ENCODE measurements at regions not wholly inside any gene's neighbourhood (a gene's known extent, or its start where the extent isn't known, plus 50 kb on each side); places are given as distances from the start of the nearest gene placed in this dataset.

DNA sequence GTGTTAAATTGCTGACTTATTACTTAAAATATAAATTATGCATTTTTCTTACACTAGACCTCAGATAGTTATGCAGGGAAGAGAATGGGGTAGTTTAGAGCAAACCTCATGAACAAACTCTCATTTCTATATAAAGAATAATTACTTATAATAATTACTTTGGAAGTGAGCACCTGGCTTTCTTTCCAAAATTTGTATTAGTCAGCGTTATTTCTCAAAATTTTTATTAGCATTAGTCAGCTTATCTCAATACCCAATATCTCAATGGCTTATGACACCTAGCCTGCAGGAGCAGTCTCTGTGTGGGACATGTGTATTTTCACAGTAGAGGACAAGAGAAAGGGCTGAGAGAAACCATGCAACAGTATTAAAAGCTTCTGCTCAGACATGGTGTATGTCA lies 849.2 kb upstream of the HS3ST5 start:
- Histone ChIP-seq H3K36me3 (ENCODE audit: control insufficient read depth in 1 of 2, insufficient read depth in 2 of 2, low read length in 2 of 2) (no peaks in the 10 kb centered on the region), H2AFZ (ENCODE audit: low read depth, low read length, poor library complexity, severe bottlenecking) (no peak overlapping the region), H3K27me3 (ENCODE audit: insufficient read depth, low read length) (no peaks in the 10 kb centered on the region), H3K27ac (ENCODE audit: low read depth, low read length) (no peak overlapping the region), H3K79me2 (ENCODE audit: insufficient read depth, low read length) (no peaks in the 10 kb centered on the region), H3K9ac (ENCODE audit: low read length) (no peak overlapping the region), H3K9me2 (ENCODE audit: insufficient read depth) (no peaks in the 10 kb centered on the region), H3K4me1 (ENCODE audit: control insufficient read depth in 1 of 2, insufficient read depth in 2 of 2, low read length in 2 of 2) (no peaks in the 10 kb centered on the region), H3K4me3 (replicated peaks in 1 of 2; ENCODE audit: low read depth in 1 of 2, low read length in 2 of 2) (no peak overlapping the region), H3K4me2 (ENCODE audit: low read length) (no peak overlapping the region), H4K20me1 (ENCODE audit: insufficient read depth) (no peaks in the 10 kb centered on the region), H3K9me3 (ENCODE audit: control insufficient read depth in 1 of 2, insufficient read depth in 1 of 2, low read depth in 1 of 2, low read length in 2 of 2) (no peaks in the 10 kb centered on the region)
- DNase-seq (ENCODE audit: low read depth, low spot score) (no peak), ATAC-seq (no peak)
- ChIA-PET POLR2A (no interaction called here), RAD21 (ENCODE audit: low non-redundant PET in 1 of 2, low total read pairs in 2 of 2, uncharacterized antibody in 2 of 2, unreplicated experiment in 2 of 2) (no interaction called here), CTCF (no interaction called here)
- no TSS peak for BruUV-seq (replicated peaks)
- intact Hi-C loops (cut with micrococcal nuclease), result no loop called here
- TF ChIP-seq JUND (IDR thresholded peaks at IDR 0.05), result no peak
- no peak for TF ChIP-seq CEBPB (IDR thresholded peaks at IDR 0.05; ENCODE audit: low read depth)
- no peak for TF ChIP-seq SRF (IDR thresholded peaks at IDR 0.05; ENCODE audit: low read depth)
- no peak for TF ChIP-seq EGR1 (IDR thresholded peaks at IDR 0.05; ENCODE audit: low read depth)
- no peak for TF ChIP-seq TCF7L2 (IDR thresholded peaks at IDR 0.05; ENCODE audit: borderline replicate concordance, extremely low read depth, insufficient read depth, insufficient read length)
- TF ChIP-seq POLR2A (IDR thresholded peaks at IDR 0.05; ENCODE audit: borderline replicate concordance, extremely low read depth, insufficient read depth, insufficient read length), result no peak
- TF ChIP-seq FOSL1 (IDR thresholded peaks at IDR 0.05; ENCODE audit: low read depth), result no peak
- no peak for TF ChIP-seq POLR2AphosphoS5 (IDR thresholded peaks at IDR 0.05; ENCODE audit: low read depth, low read length)
- TF ChIP-seq, protein P1, sequence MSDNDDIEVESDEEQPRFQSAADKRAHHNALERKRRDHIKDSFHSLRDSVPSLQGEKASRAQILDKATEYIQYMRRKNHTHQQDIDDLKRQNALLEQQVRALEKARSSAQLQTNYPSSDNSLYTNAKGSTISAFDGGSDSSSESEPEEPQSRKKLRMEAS (IDR thresholded peaks at IDR 0.05), result no peak
- no peak for TF ChIP-seq RAD21 (IDR thresholded peaks at IDR 0.05; ENCODE audit: low read depth)
- TF ChIP-seq SP1 (IDR thresholded peaks at IDR 0.05; ENCODE audit: low read depth), result no peak
- TF ChIP-seq ATF3 (IDR thresholded peaks at IDR 0.05), result no peak
- TF ChIP-seq REST (IDR thresholded peaks at IDR 0.05; ENCODE audit: low read depth), result no peak
- no peak for TF ChIP-seq SIN3A (IDR thresholded peaks at IDR 0.05; ENCODE audit: low read depth)
- TF ChIP-seq CBX3 (IDR thresholded peaks at IDR 0.05; ENCODE audit: low read depth), result no peak
- no peak for TF ChIP-seq ZFX (IDR thresholded peaks at IDR 0.05)
- no peak for TF ChIP-seq EZH2phosphoT487 (IDR thresholded peaks at IDR 0.05; ENCODE audit: borderline replicate concordance)
- TF ChIP-seq CTCF (IDR thresholded peaks at IDR 0.05 in 2 of 3, conservative IDR thresholded peaks at IDR 0.05 in 1 of 3; ENCODE audit: borderline replicate concordance in 1 of 3, insufficient read depth in 1 of 3, low read depth in 2 of 3, low read length in 2 of 3), result no peak
